GM12878 (cell line): ENCODE measurements at regions not wholly inside any gene's neighbourhood (a gene's known extent, or its start where the extent isn't known, plus 50 kb on each side); places are given as distances from the start of the nearest gene placed in this dataset.

ENCODE experiments used
- ATAC-seq: fragments of 200-7000 bp; cut with Tn5 transposase; 3 replicates; pipeline ENCODE4 v1.9.1; 2020; ENCODE audit warnings: mild to moderate bottlenecking, moderate library complexity
- BruUV-seq: library from RNA; stranded (reverse); fragments of 400-500 nt; replicated peaks from 2 replicates; lab custom pipeline; 2021; lab: Mats Ljungman, UMichigan
- CTCF ChIA-PET: fragments of 300-600 bp; sonication (Branson Sonifier 250); formaldehyde crosslinking; extraction: SDS; loops from one replicate; lab custom pipeline; 2021; ENCODE audit warnings: inconsistent platforms; lab: Yijun Ruan, JAX
- POLR2A ChIA-PET: fragments of 350-600 bp; formaldehyde crosslinking; extraction: SDS; loops from one replicate; lab custom pipeline; 2021; ENCODE audit warnings: inconsistent platforms; lab: Charles Lee
- RAD21 ChIA-PET: fragments of 300-600 bp; sonication (Branson Sonifier 250); formaldehyde crosslinking; loops from one replicate; lab custom pipeline; 2023; ENCODE audit warnings: antibody characterized with exemption; ENCODE audit not compliant: unreplicated experiment; lab: Charles Lee
- SMC1A ChIA-PET: fragments of 300-600 bp; sonication (Branson Sonifier 250); formaldehyde crosslinking; loops from one replicate; lab custom pipeline; 2023; ENCODE audit not compliant: unreplicated experiment, uncharacterized antibody; lab: Charles Lee
- DNase-seq: peaks from one replicate; pipeline ENCODE4 v3.0.0-alpha.2; 2011; ENCODE audit warnings: low read depth, low spot score
- FAIRE-seq: peaks from 3 replicates; lab custom pipeline; 2011; peaks lifted over from hg19 to GRCh38; lab: Jason Lieb, UNC
- H2AFZ ChIP-seq: 2 replicates; pipeline ENCODE4 v1.6.0; 2011; ENCODE audit warnings: low read depth, low read length, control low read depth; ENCODE audit not compliant: control insufficient read depth
- H3K27ac ChIP-seq: 2 replicates; pipeline ENCODE4 v1.5.1; 2011; ENCODE audit warnings: control low read depth; ENCODE audit not compliant: control insufficient read depth, insufficient read depth
- H3K27me3 ChIP-seq, 2 experiments: replicated peaks in 1 of 2; 2 replicates each; pipeline versions ENCODE4 v1.6.0 to v1.6.1; 2011; ENCODE audit warnings: low read length in 1 of 2; ENCODE audit not compliant: control insufficient read depth in 2 of 2, insufficient read depth in 2 of 2
- H3K36me3 ChIP-seq, 2 experiments: 2 replicates each; pipeline ENCODE4 v1.5.1; 2011; ENCODE audit warnings: low read length in 1 of 2; ENCODE audit not compliant: control insufficient read depth in 2 of 2, insufficient read depth in 2 of 2
- H3K4me1 ChIP-seq: 2 replicates; pipeline ENCODE4 v1.6.1; 2011; ENCODE audit warnings: mild to moderate bottlenecking, low read length, moderate library complexity, mixed read lengths; ENCODE audit not compliant: control insufficient read depth, insufficient read depth
- H3K4me2 ChIP-seq: 2 replicates; pipeline ENCODE4 v1.6.0; 2011; ENCODE audit warnings: control low read depth; ENCODE audit not compliant: control insufficient read depth, insufficient read depth
- H3K4me3 ChIP-seq: fragments of 200-600 bp; sonication (generic); 2 replicates; pipeline ENCODE4 v1.5.1; 2016
- H3K79me2 ChIP-seq: 2 replicates; pipeline ENCODE4 v1.6.0; 2011; ENCODE audit warnings: low read length; ENCODE audit not compliant: control insufficient read depth, insufficient read depth
- H3K9ac ChIP-seq: 2 replicates; pipeline ENCODE4 v1.8.0; 2011; ENCODE audit warnings: low read length, control low read depth, mixed read lengths; ENCODE audit not compliant: control insufficient read depth, insufficient read depth
- H3K9me3 ChIP-seq: replicated peaks from 3 replicates; pipeline ENCODE4 v1.5.1; 2011; ENCODE audit warnings: mild to moderate bottlenecking, low read length; ENCODE audit not compliant: control insufficient read depth, insufficient read depth
- H4K20me1 ChIP-seq: 2 replicates; pipeline ENCODE4 v1.6.0; 2011; ENCODE audit not compliant: control insufficient read depth, insufficient read depth
- ATF2 ChIP-seq: IDR thresholded peaks from 2 replicates; pipeline ENCODE4 v1.6.1; 2012; ENCODE audit warnings: low read length, inconsistent platforms
- BHLHE40 ChIP-seq, 2 experiments: fragments of 450-650 bp in 1 of 2; IDR thresholded peaks; 2 replicates each; pipeline ENCODE4 v1.6.1; 2011 to 2017; ENCODE audit warnings: low read depth in 2 of 2, borderline replicate concordance in 1 of 2, improper control_type of control experiment in 1 of 2, low read length in 1 of 2, mild to moderate bottlenecking in 1 of 2
- IKZF2 ChIP-seq, 2 experiments: fragments of 450-650 bp; IDR thresholded peaks; 2 replicates each; pipeline ENCODE4 v1.6.1; 2017; ENCODE audit warnings: mild to moderate bottlenecking in 2 of 2, moderate library complexity in 2 of 2
- IRF4 ChIP-seq: IDR thresholded peaks from 2 replicates; pipeline ENCODE4 v1.6.1; 2011; ENCODE audit warnings: low read depth, low read length
- KLF5 ChIP-seq: fragments of 450-650 bp; IDR thresholded peaks from 2 replicates; pipeline ENCODE4 v1.6.1; 2014; ENCODE audit warnings: mild to moderate bottlenecking; ENCODE audit not compliant: partially characterized antibody
- MTA2 ChIP-seq: fragments of 450-650 bp; IDR thresholded peaks from 2 replicates; pipeline ENCODE4 v1.6.1; 2016; ENCODE audit warnings: low read depth, mild to moderate bottlenecking, moderate library complexity
- MYB ChIP-seq: fragments of 150-350 bp; IDR thresholded peaks from 2 replicates; pipeline ENCODE4 v1.6.1; 2014; ENCODE audit warnings: mild to moderate bottlenecking, low read depth, low read length, borderline replicate concordance
- POLR2A ChIP-seq: IDR thresholded peaks from 2 replicates; pipeline ENCODE4 v1.6.1; 2011; ENCODE audit warnings: low read depth, mild to moderate bottlenecking, low read length
- RELA ChIP-seq: fragments of 450-650 bp; IDR thresholded peaks from 2 replicates; pipeline ENCODE4 v1.8.0; 2014; ENCODE audit warnings: borderline replicate concordance; ENCODE audit not compliant: partially characterized antibody
- SKIL ChIP-seq: fragments of 450-650 bp; IDR thresholded peaks from 2 replicates; pipeline ENCODE4 v1.6.1; 2017; ENCODE audit warnings: mild to moderate bottlenecking, low read depth, inconsistent platforms; ENCODE audit not compliant: poor library complexity, severe bottlenecking
- SMAD5 ChIP-seq: IDR thresholded peaks from 2 replicates; pipeline ENCODE4 v1.6.1; 2016; ENCODE audit warnings: antibody characterized with exemption, low read depth
- SREBF1 ChIP-seq: IDR thresholded peaks from 2 replicates; pipeline ENCODE4 v1.6.1; 2012; ENCODE audit warnings: mild to moderate bottlenecking, low read length
- YBX1 ChIP-seq: fragments of 450-650 bp; IDR thresholded peaks from 2 replicates; pipeline ENCODE4 v1.6.1; 2016; ENCODE audit warnings: antibody characterized with exemption
- ZBTB33 ChIP-seq: fragments of 450-650 bp; IDR thresholded peaks from 2 replicates; pipeline ENCODE4 v1.6.1; 2017; ENCODE audit warnings: mild to moderate bottlenecking
- ZNF217 ChIP-seq: fragments of 450-650 bp; IDR thresholded peaks from 2 replicates; pipeline ENCODE4 v1.6.1; 2017; ENCODE audit warnings: antibody characterized with exemption, mild to moderate bottlenecking
- ZSCAN29 ChIP-seq: fragments of 450-650 bp; IDR thresholded peaks from 2 replicates; pipeline ENCODE4 v1.6.1; 2017; ENCODE audit warnings: mild to moderate bottlenecking, moderate library complexity
- ZZZ3 ChIP-seq: IDR thresholded peaks from 2 replicates; pipeline ENCODE4 v1.6.1; 2011; ENCODE audit warnings: low read depth; ENCODE audit not compliant: control insufficient read depth, insufficient read length
- WGBS: methylation state at CpG from one replicate; pipeline ENCODE4 v1.1.6; 2016; ENCODE audit warnings: low lambda C conversion rate; ENCODE audit not compliant: insufficient replicate concordance, insufficient coverage; ENCODE audit errors: missing lambda C conversion rate; 5-methylcytosine and 5-hydroxymethylcytosine counted together
- in situ Hi-C: fragments of 300-500 bp; cut with MboI; formaldehyde crosslinking; loops from 9 replicates; pipeline ENCODE4 v1.14.3; 2018; ENCODE audit warnings: mixed read lengths
- intact Hi-C: fragments of 100-400 bp; cut with micrococcal nuclease; formaldehyde crosslinking; loops from one replicate; pipeline ENCODE4 v1.14.2; 2022; ENCODE audit not compliant: unreplicated experiment
- TF ChIP-seq, protein P1 (sequence below): fragments of 450-650 bp; IDR thresholded peaks from 2 replicates; pipeline ENCODE4 v1.6.1; 2014; ENCODE audit warnings: mild to moderate bottlenecking
- TF ChIP-seq, protein P2 (sequence below): IDR thresholded peaks from 2 replicates; pipeline ENCODE4 v1.6.1; 2012; ENCODE audit warnings: low read depth, low read length, improper control_type of control experiment

DNA sequence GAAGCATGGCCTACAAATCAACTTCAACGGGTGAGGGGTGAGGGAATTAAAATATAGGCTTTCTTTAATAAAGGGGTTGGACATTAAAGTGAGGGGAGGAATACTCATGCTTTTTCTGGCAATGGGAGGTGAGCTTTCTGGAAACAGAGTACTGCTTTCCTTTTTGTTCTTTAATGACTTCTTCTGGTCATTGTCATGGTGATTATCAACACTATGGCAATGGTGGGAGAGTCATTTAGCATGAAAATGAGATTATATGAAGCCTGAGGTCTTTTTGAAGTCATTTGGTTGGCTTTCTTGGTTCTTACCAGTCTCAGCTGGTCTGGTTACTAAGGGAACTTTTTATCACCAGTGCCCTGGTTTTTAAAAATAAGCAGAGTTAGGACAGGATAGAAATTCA is 475.8 kb upstream of the LRRC4C start:
- DNase-seq: no peak
- H3K27me3 ChIP-seq: no peaks in the 10 kb centered on the region
- POLR2A ChIA-PET: no interaction called here
- TF ChIP-seq SKIL: no peak
- TF ChIP-seq ZBTB33: no peak
- TF ChIP-seq MTA2: no peak
- no peak for TF ChIP-seq YBX1
- TF ChIP-seq ZZZ3: no peak
- no peak for TF ChIP-seq IKZF2 (IDR thresholded peaks at IDR 0.05)
- no peak for TF ChIP-seq BHLHE40 (IDR thresholded peaks at IDR 0.05; ENCODE audit: borderline replicate concordance in 1 of 2, low read depth in 2 of 2, low read length in 1 of 2)
- no peak for TF ChIP-seq ZNF217
- TF ChIP-seq IRF4: no peak
- no peak for TF ChIP-seq KLF5
- no peak for TF ChIP-seq ZSCAN29
- TF ChIP-seq ATF2: no peak
- TF ChIP-seq MYB: no peak
- TF ChIP-seq, protein P1, sequence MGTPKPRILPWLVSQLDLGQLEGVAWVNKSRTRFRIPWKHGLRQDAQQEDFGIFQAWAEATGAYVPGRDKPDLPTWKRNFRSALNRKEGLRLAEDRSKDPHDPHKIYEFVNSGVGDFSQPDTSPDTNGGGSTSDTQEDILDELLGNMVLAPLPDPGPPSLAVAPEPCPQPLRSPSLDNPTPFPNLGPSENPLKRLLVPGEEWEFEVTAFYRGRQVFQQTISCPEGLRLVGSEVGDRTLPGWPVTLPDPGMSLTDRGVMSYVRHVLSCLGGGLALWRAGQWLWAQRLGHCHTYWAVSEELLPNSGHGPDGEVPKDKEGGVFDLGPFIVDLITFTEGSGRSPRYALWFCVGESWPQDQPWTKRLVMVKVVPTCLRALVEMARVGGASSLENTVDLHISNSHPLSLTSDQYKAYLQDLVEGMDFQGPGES: no peak
- TF ChIP-seq POLR2A: no peak
- TF ChIP-seq SMAD5: no peak
- TF ChIP-seq, protein P2, sequence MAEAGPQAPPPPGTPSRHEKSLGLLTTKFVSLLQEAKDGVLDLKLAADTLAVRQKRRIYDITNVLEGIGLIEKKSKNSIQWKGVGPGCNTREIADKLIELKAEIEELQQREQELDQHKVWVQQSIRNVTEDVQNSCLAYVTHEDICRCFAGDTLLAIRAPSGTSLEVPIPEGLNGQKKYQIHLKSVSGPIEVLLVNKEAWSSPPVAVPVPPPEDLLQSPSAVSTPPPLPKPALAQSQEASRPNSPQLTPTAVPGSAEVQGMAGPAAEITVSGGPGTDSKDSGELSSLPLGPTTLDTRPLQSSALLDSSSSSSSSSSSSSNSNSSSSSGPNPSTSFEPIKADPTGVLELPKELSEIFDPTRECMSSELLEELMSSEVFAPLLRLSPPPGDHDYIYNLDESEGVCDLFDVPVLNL: no peak
- no peak for TF ChIP-seq SREBF1
- no peak for TF ChIP-seq RELA
- no peaks in the 10 kb centered on the region for H4K20me1 ChIP-seq
- no peak for FAIRE-seq
- H3K79me2 ChIP-seq: no peaks in the 10 kb centered on the region
- no peak for ATAC-seq
- in situ Hi-C loops: no loop called here
- no peak overlapping the region for H3K4me3 ChIP-seq
- RAD21 ChIA-PET: no interaction called here
- SMC1A ChIA-PET: interaction anchor here (1.7 to 2.5 kb wide), 2 partner anchors 12 to 15 kb away, joined by 4 to 11 read pairs; no protein-coding TSS in a partner anchor
- intact Hi-C loops: no loop called here
- H3K4me1 ChIP-seq: no peaks in the 10 kb centered on the region
- no peak overlapping the region for H3K4me2 ChIP-seq
- H3K27ac ChIP-seq: no peak overlapping the region
- H3K9ac ChIP-seq: no peak overlapping the region
- no TSS peak for BruUV-seq
- WGBS: 0% methylated on average over 1 of the region's 1 CpG
- H3K36me3 ChIP-seq: no peaks in the 10 kb centered on the region
- no peaks in the 10 kb centered on the region for H3K9me3 ChIP-seq
- no peak overlapping the region for H2AFZ ChIP-seq
- CTCF ChIA-PET: no interaction called here
